SK-N-MC (cell line): ENCODE measurements at regions not wholly inside any gene's neighbourhood (a gene's known extent, or its start where the extent isn't known, plus 50 kb on each side); places are given as distances from the start of the nearest gene placed in this dataset.
A peak's percentile ranks its signal among the peaks of the same experiment; 100 is the strongest.

Source experiments
- DNase-seq: peaks from one replicate; pipeline ENCODE4 v3.0.0-alpha.2; 2011; ENCODE audit warnings: low read depth, low spot score
- H3K27ac ChIP-seq: fragments of 200-600 bp; sonication (generic); 2 replicates; pipeline ENCODE4 v1.5.1; 2016; ENCODE audit warnings: mixed run types
- H3K36me3 ChIP-seq: fragments of 200-600 bp; sonication (generic); 2 replicates; pipeline ENCODE4 v1.6.1; 2017; ENCODE audit warnings: antibody characterized with exemption, low read length, mixed read lengths; ENCODE audit not compliant: insufficient read depth
- H3K4me3 ChIP-seq: fragments of 200-600 bp; sonication (generic); 2 replicates; pipeline ENCODE4 v1.5.1; 2016
- H3K9ac ChIP-seq: fragments of 200-600 bp; sonication (generic); 2 replicates; pipeline ENCODE4 v1.8.0; 2017; ENCODE audit warnings: mixed run types, mixed read lengths; ENCODE audit not compliant: insufficient read length
- H3K9me3 ChIP-seq: fragments of 200-600 bp; sonication (generic); 2 replicates; pipeline ENCODE4 v1.6.1; 2017; ENCODE audit warnings: low read depth, mild to moderate bottlenecking, antibody characterized with exemption, low read length, moderate library complexity, mixed read lengths
- EZH2 ChIP-seq: fragments of 200-600 bp; sonication (generic); IDR thresholded peaks from one replicate; pipeline ENCODE4 v1.6.1; 2017; ENCODE audit warnings: antibody characterized with exemption
- FOXP2 ChIP-seq: optimal IDR thresholded peaks from 2 replicates; pipeline ENCODE3; 2011; ENCODE audit warnings: mild to moderate bottlenecking, moderate library complexity; ENCODE audit not compliant: insufficient read depth; ENCODE audit errors: extremely low read length, control extremely low read depth
- POLR2AphosphoS5 ChIP-seq: IDR thresholded peaks from 2 replicates; pipeline ENCODE4 v1.6.1; 2012; ENCODE audit warnings: mild to moderate bottlenecking, low read depth, low read length, borderline replicate concordance

DNA sequence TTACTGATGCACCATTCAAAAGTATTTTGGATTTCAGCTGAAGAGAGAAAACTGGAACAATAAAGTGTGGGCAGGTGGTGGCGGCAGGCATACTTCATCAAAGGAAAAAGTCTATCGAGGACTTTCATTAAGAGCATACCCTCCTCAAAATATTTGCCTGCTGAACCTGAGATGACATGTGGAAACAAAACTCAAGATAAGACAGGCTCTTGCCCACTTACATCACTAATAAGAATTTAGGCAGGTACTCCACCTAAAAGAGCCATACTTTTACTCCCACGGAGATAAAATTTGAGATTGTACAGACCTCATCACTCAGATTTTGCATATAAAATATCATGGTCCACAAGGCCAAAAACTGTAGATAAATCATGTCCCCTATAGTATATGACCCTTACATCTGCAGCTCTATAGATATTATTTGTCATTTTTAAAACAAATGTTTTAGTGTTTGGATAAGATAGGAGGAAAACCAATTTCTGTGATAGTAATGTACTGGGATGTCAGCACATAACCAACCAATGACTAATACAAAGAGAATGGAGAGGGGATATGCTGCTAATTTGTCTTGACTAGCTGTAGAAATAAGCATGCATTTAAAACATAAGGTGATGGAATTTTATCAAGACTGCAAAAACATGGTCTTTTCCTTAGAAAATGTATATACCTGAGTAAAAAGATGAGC lies 730.6 kb upstream of the ZNF608 start:
- no peak overlapping the region for H3K9ac ChIP-seq
- no peaks in the 10 kb centered on the region for H3K36me3 ChIP-seq
- no peak overlapping the region for H3K27ac ChIP-seq
- DNase-seq = no peak
- TF ChIP-seq EZH2 (no peak), FOXP2 (no peak), POLR2AphosphoS5 (no peak)
- no peaks in the 10 kb centered on the region for H3K9me3 ChIP-seq
- H3K4me3 ChIP-seq = no peak overlapping the region

DNA sequence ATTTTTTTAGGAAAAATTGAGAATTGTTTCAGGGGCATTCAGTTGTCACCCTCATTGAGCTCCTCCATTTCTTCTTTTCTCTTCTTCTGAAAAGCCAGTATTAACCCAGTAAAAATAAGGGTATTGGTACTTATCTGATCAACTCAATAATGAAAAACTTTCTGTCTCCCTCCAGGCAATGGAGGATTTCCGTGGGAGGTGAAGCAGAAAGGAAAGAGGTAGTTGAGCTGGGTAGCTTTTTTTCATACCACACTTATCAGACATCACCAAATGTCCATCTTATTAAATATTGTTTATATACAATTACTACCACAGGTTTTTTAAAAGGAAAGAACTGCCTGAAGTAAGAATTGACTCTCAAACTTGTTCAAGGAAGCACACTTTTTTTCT lies 731.1 kb upstream of the ZNF608 start:
- TF ChIP-seq POLR2AphosphoS5 = no peak
- TF ChIP-seq FOXP2 = no peak
- no peak for TF ChIP-seq EZH2
- H3K9ac ChIP-seq = no peak overlapping the region
- H3K27ac ChIP-seq = no peak overlapping the region
- no peak overlapping the region for H3K4me3 ChIP-seq
- no peaks in the 10 kb centered on the region for H3K9me3 ChIP-seq
- H3K36me3 ChIP-seq = no peaks in the 10 kb centered on the region
- no peak for DNase-seq

DNA sequence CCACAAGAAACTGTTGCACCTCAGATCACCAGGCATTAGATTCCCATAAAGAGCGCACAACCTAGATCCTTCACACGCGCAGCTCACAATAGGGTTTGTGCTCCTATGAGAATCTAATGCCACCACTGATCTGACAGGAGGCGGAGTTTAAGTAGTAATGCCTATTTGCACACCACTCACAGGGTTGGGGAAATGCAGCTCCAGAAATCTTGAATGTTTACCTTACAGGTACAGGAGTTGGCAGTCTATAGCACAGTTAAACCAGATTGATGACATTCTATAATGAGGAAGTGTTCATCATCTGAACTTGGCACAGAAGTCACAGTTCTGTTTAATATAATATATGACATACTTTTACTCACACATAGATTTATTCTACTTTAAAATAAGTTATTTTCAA lies 732.2 kb upstream of the ZNF608 start:
- DNase-seq = no peak
- H3K9ac ChIP-seq = no peak overlapping the region
- TF ChIP-seq EZH2 (no peak), POLR2AphosphoS5 (no peak), FOXP2 (no peak)

DNA sequence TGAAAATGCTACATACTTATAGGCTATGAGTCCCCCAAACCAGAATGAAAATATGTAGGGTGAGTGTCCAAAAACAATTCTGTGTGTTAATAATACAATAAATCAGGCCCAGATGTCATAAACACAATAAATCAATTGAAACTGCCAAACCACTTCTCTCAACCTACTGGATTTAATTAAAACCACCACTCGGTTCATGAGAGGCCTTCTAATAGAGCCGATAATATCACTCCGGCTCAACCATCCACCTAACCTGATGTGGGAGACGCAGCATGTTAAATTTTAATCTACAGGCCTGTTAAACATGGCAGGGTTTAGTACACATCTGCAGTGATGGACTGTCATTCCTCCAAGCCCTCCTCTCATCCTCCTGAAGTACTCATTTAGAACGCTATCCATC lies 734.5 kb upstream of the ZNF608 start:
- no peak overlapping the region for H3K4me3 ChIP-seq
- no peaks in the 10 kb centered on the region for H3K9me3 ChIP-seq
- no peak for DNase-seq
- TF ChIP-seq POLR2AphosphoS5 = no peak
- TF ChIP-seq FOXP2 = no peak
- TF ChIP-seq EZH2 = no peak
- H3K9ac ChIP-seq = no peak overlapping the region
- no peak overlapping the region for H3K27ac ChIP-seq
- H3K36me3 ChIP-seq = no peaks in the 10 kb centered on the region

More for the DNA sequence above, 732.2 kb upstream of the ZNF608 start:
- H3K9me3 ChIP-seq = no peaks in the 10 kb centered on the region
- no peak overlapping the region for H3K4me3 ChIP-seq
- H3K27ac ChIP-seq = no peak overlapping the region
- no peaks in the 10 kb centered on the region for H3K36me3 ChIP-seq

DNA sequence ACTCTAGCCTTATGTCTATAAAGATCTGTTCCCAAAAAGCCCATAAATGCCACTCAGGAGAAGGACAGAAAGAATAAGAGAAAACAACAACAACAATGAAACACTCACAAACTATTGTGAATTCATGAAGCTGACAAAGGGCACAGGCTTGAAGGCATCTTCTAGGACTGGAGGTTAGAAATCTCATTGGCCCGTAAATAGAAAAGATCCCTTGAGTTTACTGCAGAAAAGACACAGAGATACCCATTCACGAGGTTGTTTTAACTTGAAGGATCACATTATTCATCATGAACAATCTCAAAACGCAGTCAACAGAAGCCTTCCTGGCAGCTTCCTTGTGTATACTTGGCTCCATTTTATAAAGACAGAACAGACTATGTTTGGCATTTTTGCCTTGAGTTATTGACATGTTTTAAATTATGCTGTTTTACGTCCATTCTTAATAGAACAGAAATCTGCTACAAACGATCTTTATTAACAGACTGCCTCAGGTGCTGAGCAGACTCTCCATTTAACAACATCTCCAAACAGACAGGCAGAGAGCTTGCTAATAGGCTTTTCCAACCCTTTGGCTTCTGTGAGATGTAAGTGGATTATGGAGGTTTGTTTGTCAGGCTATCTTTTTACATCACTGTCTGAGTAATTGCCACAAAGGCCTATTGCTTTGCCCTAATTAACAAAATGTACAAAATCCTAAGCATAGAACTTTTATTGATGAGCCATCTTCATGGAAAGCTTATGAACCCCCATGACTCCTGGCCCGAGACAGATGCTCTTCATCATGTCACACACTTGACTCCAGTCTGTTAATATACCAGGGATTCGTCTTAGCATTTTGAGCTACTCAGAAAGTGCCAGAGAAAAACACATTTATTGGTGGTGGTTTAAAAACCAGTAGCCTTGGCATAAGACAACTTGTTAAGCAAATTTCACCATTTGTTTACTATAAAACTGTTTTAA lies 735.3 kb upstream of the ZNF608 start:
- no peaks in the 10 kb centered on the region for H3K9me3 ChIP-seq
- H3K4me3 ChIP-seq = no peak overlapping the region
- TF ChIP-seq POLR2AphosphoS5 = no peak
- no peak for TF ChIP-seq FOXP2
- no peak for TF ChIP-seq EZH2
- H3K27ac ChIP-seq = no peak overlapping the region
- H3K9ac ChIP-seq = no peak overlapping the region
- H3K36me3 ChIP-seq = no peaks in the 10 kb centered on the region
- no peak for DNase-seq

DNA sequence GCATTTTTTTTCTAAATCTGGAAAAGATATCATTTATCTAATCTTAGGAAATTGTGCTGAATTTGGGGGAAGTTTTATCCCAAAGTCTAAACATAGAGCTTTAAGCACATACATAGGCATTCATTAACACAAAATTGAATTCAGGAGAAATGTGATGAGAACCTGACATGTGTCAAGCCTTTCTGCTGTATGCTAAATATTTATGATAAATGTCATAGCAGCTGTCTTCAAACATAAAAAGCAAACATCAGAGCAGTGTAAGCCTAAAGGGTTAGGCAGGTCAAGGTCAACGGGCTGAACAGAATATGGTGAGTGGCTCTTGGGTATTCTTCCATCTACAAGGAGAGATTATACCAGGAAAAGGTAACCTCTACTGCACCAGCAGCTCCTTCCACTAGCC lies 737.2 kb upstream of the ZNF608 start:
- H3K36me3 ChIP-seq = no peaks in the 10 kb centered on the region
- H3K27ac ChIP-seq = no peak overlapping the region
- H3K9ac ChIP-seq = no peak overlapping the region
- no peaks in the 10 kb centered on the region for H3K9me3 ChIP-seq
- no peak for DNase-seq
- TF ChIP-seq FOXP2 (no peak), POLR2AphosphoS5 (no peak), EZH2 (no peak)
- H3K4me3 ChIP-seq = no peak overlapping the region

DNA sequence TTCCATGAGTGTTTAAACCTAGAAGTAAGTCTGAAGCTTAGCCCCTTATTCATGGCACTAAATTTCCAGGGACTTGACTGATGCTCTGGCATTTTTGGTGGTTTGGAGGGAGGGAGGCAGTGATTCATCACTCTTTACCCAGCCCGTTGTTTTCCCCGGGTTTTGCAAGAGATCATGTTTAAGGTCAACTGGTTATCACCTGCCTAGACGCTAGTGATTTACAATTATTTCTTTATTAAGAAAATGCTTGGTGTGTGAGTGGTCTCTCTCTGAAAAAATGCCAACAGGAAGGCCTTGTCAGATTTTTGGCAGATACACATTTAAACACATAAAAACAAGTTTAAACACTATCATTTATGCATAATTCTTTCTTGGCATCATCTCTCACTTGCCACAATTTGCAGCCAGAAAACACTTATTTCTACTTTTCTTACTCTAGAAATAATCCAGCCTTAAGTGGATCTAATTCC lies 737.9 kb upstream of the ZNF608 start:
- Histone ChIP-seq H3K27ac (no peak overlapping the region), H3K4me3 (peak overlapping the region; percentile 52; the same call in 1 of the 2 replicates), H3K9me3 (no peaks in the 10 kb centered on the region), H3K9ac (no peak overlapping the region), H3K36me3 (no peaks in the 10 kb centered on the region)
- no peak for DNase-seq
- no peak for TF ChIP-seq POLR2AphosphoS5

DNA sequence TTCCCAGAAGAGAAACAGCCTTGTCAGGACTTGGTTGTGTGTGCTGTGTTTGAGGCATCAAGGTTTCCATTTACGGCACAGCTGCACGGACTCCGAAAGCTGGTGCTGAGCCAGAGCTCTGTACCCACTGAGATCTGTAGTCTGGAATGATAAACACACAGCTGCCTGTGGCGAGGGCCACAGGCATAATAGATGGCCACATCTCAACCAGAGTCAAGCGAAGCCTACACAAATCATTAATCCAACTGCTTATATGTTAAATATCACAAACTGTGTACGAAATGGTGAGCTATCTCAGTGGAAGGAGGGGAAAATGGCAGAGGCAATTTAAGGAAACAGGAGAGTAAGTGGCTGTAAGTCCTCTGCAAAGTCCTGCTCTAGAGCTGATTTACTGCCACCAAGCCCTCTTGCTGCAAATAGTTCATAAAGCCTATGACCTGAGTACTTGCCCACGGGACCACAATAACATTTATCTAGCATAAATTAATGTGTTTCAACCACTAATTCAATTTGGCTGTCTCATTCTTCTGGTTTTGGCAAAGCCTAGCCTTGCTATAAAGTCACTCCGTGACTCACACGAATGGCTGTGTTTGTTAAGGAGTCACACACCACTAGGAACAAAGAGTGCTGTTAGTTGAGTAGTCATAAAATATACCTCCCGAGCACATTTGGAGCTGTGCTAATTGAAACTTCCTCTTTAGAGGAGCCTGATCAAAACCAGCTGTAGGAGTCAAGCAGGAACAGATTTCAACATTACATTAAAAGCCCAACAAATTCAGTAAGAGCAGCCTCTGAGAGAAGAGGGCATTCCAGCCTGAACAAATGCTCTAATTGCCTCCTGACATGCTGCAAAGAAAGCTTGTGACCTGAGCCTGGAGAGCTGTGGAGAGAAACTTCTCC lies 738.6 kb upstream of the ZNF608 start:
- Histone ChIP-seq H3K36me3 (no peaks in the 10 kb centered on the region), H3K9me3 (no peaks in the 10 kb centered on the region), H3K4me3 (peak overlapping the region; percentile 52), H3K27ac (no peak overlapping the region), H3K9ac (no peak overlapping the region)
- DNase-seq = peak; percentile 69
- TF ChIP-seq FOXP2 = no peak
- no peak; the same call in 1 of the 2 replicates for TF ChIP-seq POLR2AphosphoS5
- no peak for TF ChIP-seq EZH2
